ENCODE measurements at regions not wholly inside any gene's neighbourhood (a gene's known extent, or its start where the extent isn't known, plus 50 kb on each side); places are given as distances from the start of the nearest gene placed in this dataset.

- no peak for DNase-seq
Observed at GRCh38 chr11:11173316-11174025, 179.6 kb downstream of the CSNK2A3 start.

GRCh38 chr11:11171854-11172253 lies 181.2 kb downstream of the CSNK2A3 start:
- DNase-seq, result no peak

GRCh38 chr11:11171285-11171684 lies 181.8 kb downstream of the CSNK2A3 start:
- DNase-seq, result no peak

- DNase-seq, result no peak
Observed at GRCh38 chr11:11170352-11171084, 182.5 kb downstream of the CSNK2A3 start.

GRCh38 chr11:11169715-11170351 lies 183.2 kb downstream of the CSNK2A3 start:
- no peak for DNase-seq

GRCh38 chr11:11167806-11168205 lies 185.2 kb downstream of the CSNK2A3 start:
- DNase-seq, result no peak

GRCh38 chr11:11164334-11164690 lies 188.7 kb downstream of the CSNK2A3 start:
- no peak for DNase-seq

- no peak for DNase-seq
Observed at GRCh38 chr11:11163669-11164333, 189.2 kb downstream of the CSNK2A3 start.

- no peak for DNase-seq
Observed at GRCh38 chr11:11163236-11163635, 189.8 kb downstream of the CSNK2A3 start.

GRCh38 chr11:11157185-11157584 lies 195.9 kb downstream of the CSNK2A3 start:
- DNase-seq, result peak in 2 of 3 donors; percentile 26 to 33

GRCh38 chr11:11155962-11156815 lies 196.9 kb downstream of the CSNK2A3 start:
- DNase-seq, result peak in 1 of 3 donors; percentile 4

- DNase-seq, result no peak
Observed at GRCh38 chr11:11152877-11153276, 200.2 kb downstream of the CSNK2A3 start.

- DNase-seq, result no peak
Observed at GRCh38 chr11:11149671-11150459, 203.2 kb downstream of the CSNK2A3 start.

- no peak for DNase-seq
Observed at GRCh38 chr11:11148596-11148995, 204.5 kb downstream of the CSNK2A3 start.

- no peak for DNase-seq
Observed at GRCh38 chr11:11148104-11148509, 204.9 kb downstream of the CSNK2A3 start.

GRCh38 chr11:11146830-11147229 lies 206.2 kb downstream of the CSNK2A3 start:
- DNase-seq, result no peak

- no peak for DNase-seq
Observed at GRCh38 chr11:11143849-11144248, 209.2 kb downstream of the CSNK2A3 start.

GRCh38 chr11:11142430-11142829 lies 210.6 kb downstream of the CSNK2A3 start:
- no peak for DNase-seq

- no peak for DNase-seq
Observed at GRCh38 chr11:11141065-11141464, 212.0 kb downstream of the CSNK2A3 start.

- DNase-seq, result no peak
Observed at GRCh38 chr11:11140510-11140909, 212.5 kb downstream of the CSNK2A3 start.

- no peak for DNase-seq
Observed at GRCh38 chr11:11137339-11137738, 215.7 kb downstream of the CSNK2A3 start.

All from suppressor macrophage treated with lipopolysaccharide for 1 hour (primary cell).